MG63 (cell line): ENCODE measurements at regions not wholly inside any gene's neighbourhood (a gene's known extent, or its start where the extent isn't known, plus 50 kb on each side); places are given as distances from the start of the nearest gene placed in this dataset.
"Not testable (repeated sequence)": the region's sequence is repeated elsewhere in the genome, so short reads cannot be mapped to it uniquely, and the experiment has no call there.

ENCODE experiments used
- DNase-seq: peaks from one replicate; pipeline ENCODE4 v3.0.0-alpha.2; 2020
- H3K27me3 ChIP-seq: fragments of 250-450 bp; sonication (Bioruptor Pico); 2 replicates; pipeline ENCODE4 v1.5.1; 2020; ENCODE audit warnings: mild to moderate bottlenecking, moderate library complexity
- H3K36me3 ChIP-seq: fragments of 250-450 bp; sonication (Bioruptor Pico); 2 replicates; pipeline ENCODE4 v1.5.1; 2020; ENCODE audit warnings: mild to moderate bottlenecking, moderate library complexity
- H3K4me3 ChIP-seq: fragments of 250-450 bp; sonication (Bioruptor Pico); 2 replicates; pipeline ENCODE4 v1.5.1; 2020; ENCODE audit warnings: mild to moderate bottlenecking, moderate library complexity
- H3K9me3 ChIP-seq: fragments of 250-450 bp; sonication (Bioruptor Pico); 2 replicates; pipeline ENCODE4 v1.5.1; 2020; ENCODE audit warnings: mild to moderate bottlenecking, moderate library complexity

GRCh38 chr4:71841336-71841735, 57.5 kb upstream of the GC start:
- no peaks in the 10 kb centered on the region for H3K27me3 ChIP-seq
- no peak for DNase-seq
- H3K9me3 ChIP-seq: no peaks in the 10 kb centered on the region
- H3K4me3 ChIP-seq: no peak overlapping the region
- H3K36me3 ChIP-seq: no peaks in the 10 kb centered on the region

GRCh38 chr4:71847300-71847699, 63.4 kb upstream of the GC start:
- Histone ChIP-seq H3K27me3 (no peaks in the 10 kb centered on the region), H3K36me3 (no peaks in the 10 kb centered on the region), H3K9me3 (no peaks in the 10 kb centered on the region), H3K4me3 (no peak overlapping the region)
- no peak for DNase-seq

- Histone ChIP-seq H3K4me3 (no peak overlapping the region), H3K36me3 (no peaks in the 10 kb centered on the region), H3K27me3 (no peaks in the 10 kb centered on the region), H3K9me3 (no peaks in the 10 kb centered on the region)
- no peak for DNase-seq
Observed at GRCh38 chr4:71855944-71856343, 72.1 kb upstream of the GC start.

GRCh38 chr4:71857713-71858451, 74.0 kb upstream of the GC start:
- DNase-seq: no peak
- H3K27me3 ChIP-seq: no peaks in the 10 kb centered on the region
- H3K36me3 ChIP-seq: no peaks in the 10 kb centered on the region
- no peak overlapping the region for H3K4me3 ChIP-seq
- H3K9me3 ChIP-seq: peaks cover 4% of the 10 kb centered on the region

GRCh38 chr4:71860643-71861042, 76.8 kb upstream of the GC start:
- no peak for DNase-seq
- Histone ChIP-seq H3K9me3 (peaks cover 4% of the 10 kb centered on the region), H3K4me3 (no peak overlapping the region), H3K27me3 (no peaks in the 10 kb centered on the region), H3K36me3 (no peaks in the 10 kb centered on the region)

- DNase-seq: no peak
- H3K27me3 ChIP-seq: no peaks in the 10 kb centered on the region
- peaks cover 4% of the 10 kb centered on the region for H3K9me3 ChIP-seq
- no peaks in the 10 kb centered on the region for H3K36me3 ChIP-seq
- H3K4me3 ChIP-seq: no peak overlapping the region
Observed at GRCh38 chr4:71862315-71862714, 78.4 kb upstream of the GC start.

GRCh38 chr4:71863457-71863856, 79.6 kb upstream of the GC start:
- Histone ChIP-seq H3K9me3 (peaks cover 4% of the 10 kb centered on the region), H3K36me3 (no peaks in the 10 kb centered on the region), H3K4me3 (no peak overlapping the region), H3K27me3 (no peaks in the 10 kb centered on the region)
- DNase-seq: no peak

- H3K36me3 ChIP-seq: no peaks in the 10 kb centered on the region
- no peak for DNase-seq
- peaks cover 4% of the 10 kb centered on the region for H3K9me3 ChIP-seq
- H3K4me3 ChIP-seq: no peak overlapping the region
- no peaks in the 10 kb centered on the region for H3K27me3 ChIP-seq
Observed at GRCh38 chr4:71864380-71864779, 80.5 kb upstream of the GC start.

GRCh38 chr4:71866212-71866885, 82.5 kb upstream of the GC start:
- Histone ChIP-seq H3K9me3 (peaks cover 4% of the 10 kb centered on the region), H3K36me3 (no peaks in the 10 kb centered on the region), H3K27me3 (no peaks in the 10 kb centered on the region), H3K4me3 (no peak overlapping the region)
- no peak for DNase-seq

- Histone ChIP-seq H3K27me3 (no peaks in the 10 kb centered on the region), H3K36me3 (no peaks in the 10 kb centered on the region), H3K9me3 (no peaks in the 10 kb centered on the region), H3K4me3 (no peak overlapping the region)
- no peak for DNase-seq
Observed at GRCh38 chr4:71867598-71867997, 83.7 kb upstream of the GC start.

- H3K36me3 ChIP-seq: no peaks in the 10 kb centered on the region
Observed at GRCh38 chr4:71870456-71870855, 86.6 kb upstream of the GC start.

GRCh38 chr4:71872221-71872620, 88.3 kb upstream of the GC start:
- no peak for DNase-seq
- no peaks in the 10 kb centered on the region for H3K27me3 ChIP-seq
- H3K4me3 ChIP-seq: no peak overlapping the region
- H3K36me3 ChIP-seq: no peaks in the 10 kb centered on the region
- no peaks in the 10 kb centered on the region for H3K9me3 ChIP-seq

More at GRCh38 chr4:71870456-71870855, 86.6 kb upstream of the GC start:
- Histone ChIP-seq H3K9me3 (no peaks in the 10 kb centered on the region), H3K4me3 (no peak overlapping the region), H3K27me3 (no peaks in the 10 kb centered on the region)
- no peak for DNase-seq

- no peaks in the 10 kb centered on the region for H3K9me3 ChIP-seq
- no peaks in the 10 kb centered on the region for H3K36me3 ChIP-seq
- H3K4me3 ChIP-seq: no peak overlapping the region
- no peaks in the 10 kb centered on the region for H3K27me3 ChIP-seq
- DNase-seq: no peak
Observed at GRCh38 chr4:71872767-71873415, 89.0 kb upstream of the GC start.

- no peaks in the 10 kb centered on the region for H3K27me3 ChIP-seq
- no peaks in the 10 kb centered on the region for H3K9me3 ChIP-seq
- DNase-seq: no peak
- H3K4me3 ChIP-seq: no peak overlapping the region
- H3K36me3 ChIP-seq: no peaks in the 10 kb centered on the region
Observed at GRCh38 chr4:71878376-71878775, 94.5 kb upstream of the GC start.

- Histone ChIP-seq H3K4me3 (no peak overlapping the region), H3K9me3 (no peaks in the 10 kb centered on the region), H3K27me3 (no peaks in the 10 kb centered on the region), H3K36me3 (no peaks in the 10 kb centered on the region)
- DNase-seq: no peak
Observed at GRCh38 chr4:71882113-71882841, 98.4 kb upstream of the GC start.

GRCh38 chr4:71900366-71900765, 116.5 kb upstream of the GC start:
- not testable (repeated sequence) for H3K36me3 ChIP-seq, H3K4me3 ChIP-seq, H3K9me3 ChIP-seq, DNase-seq, H3K27me3 ChIP-seq

GRCh38 chr4:71905594-71905993, 121.7 kb upstream of the GC start:
- not testable (repeated sequence) for H3K27me3 ChIP-seq, H3K4me3 ChIP-seq, DNase-seq, H3K36me3 ChIP-seq, H3K9me3 ChIP-seq
